HG02642 (cell line): ENCODE measurements at regions not wholly inside any gene's neighbourhood (a gene's known extent, or its start where the extent isn't known, plus 50 kb on each side); places are given as distances from the start of the nearest gene placed in this dataset.

Experiments
- ATAC-seq: cut with Tn5 transposase; IDR thresholded peaks from one replicate; pipeline ENCODE4 v1.9.1; 2021; ENCODE audit warnings: mild to moderate bottlenecking; ENCODE audit not compliant: unreplicated experiment, poor library complexity

GRCh38 chr20:48017992-48018391 lies 232.7 kb upstream of the SULF2 start:
- no peak for ATAC-seq

DNA sequence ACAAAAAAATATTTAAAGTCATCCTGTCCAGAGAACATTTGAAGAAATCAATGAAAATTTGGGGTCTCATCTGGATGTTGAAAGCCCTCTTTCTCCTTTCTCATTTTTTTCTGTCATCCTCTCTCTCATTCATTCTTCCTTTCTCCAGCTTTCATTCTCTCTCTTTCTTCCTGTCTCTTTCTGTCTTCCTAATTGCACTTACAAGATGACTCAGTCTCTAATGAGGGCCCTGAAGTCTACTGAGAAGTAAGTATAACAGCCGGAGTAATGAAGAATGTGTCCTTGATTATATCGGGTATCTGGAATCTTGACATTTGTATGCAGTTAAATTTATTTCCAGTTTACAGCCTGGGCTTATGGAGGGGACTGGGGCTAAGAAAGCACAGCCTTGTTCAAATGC lies 232.2 kb upstream of the SULF2 start:
- no peak for ATAC-seq

DNA sequence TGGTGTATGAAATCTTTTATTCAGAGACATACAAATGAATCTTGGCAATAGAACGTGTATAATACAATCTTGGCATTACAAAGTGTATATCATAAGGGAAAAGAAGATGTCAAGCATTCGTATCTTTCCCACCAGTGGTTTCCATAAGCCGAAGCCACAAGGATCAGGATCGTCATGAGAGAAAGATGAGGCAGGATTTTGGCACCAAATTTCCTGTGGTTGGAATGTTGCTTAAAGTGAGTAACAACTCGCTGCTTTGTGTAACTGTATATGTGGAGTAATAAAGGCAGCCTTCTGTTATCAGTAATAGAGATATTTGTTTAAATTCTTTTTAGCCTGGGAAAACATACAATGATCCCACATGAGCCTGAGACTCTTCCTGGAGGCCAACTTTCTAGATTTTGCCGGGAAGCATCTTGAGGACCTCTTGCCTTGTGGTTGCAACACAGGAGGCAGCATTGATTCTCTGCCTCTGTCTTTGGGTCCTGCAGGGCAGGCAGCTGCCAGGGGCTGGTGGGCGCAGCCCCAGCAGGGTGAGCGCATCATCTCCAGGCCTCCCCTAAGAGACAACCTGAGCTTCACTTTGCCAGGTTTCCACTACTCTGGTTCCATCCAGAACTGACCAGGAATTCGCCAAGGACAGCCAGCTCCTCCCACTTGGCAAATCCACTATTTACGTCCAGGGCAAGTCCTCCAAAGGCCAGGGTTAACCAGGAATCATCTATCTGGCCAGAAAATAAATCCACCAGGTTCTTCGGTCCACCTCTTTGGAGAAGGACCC lies 230.9 kb upstream of the SULF2 start:
- no peak for ATAC-seq

DNA sequence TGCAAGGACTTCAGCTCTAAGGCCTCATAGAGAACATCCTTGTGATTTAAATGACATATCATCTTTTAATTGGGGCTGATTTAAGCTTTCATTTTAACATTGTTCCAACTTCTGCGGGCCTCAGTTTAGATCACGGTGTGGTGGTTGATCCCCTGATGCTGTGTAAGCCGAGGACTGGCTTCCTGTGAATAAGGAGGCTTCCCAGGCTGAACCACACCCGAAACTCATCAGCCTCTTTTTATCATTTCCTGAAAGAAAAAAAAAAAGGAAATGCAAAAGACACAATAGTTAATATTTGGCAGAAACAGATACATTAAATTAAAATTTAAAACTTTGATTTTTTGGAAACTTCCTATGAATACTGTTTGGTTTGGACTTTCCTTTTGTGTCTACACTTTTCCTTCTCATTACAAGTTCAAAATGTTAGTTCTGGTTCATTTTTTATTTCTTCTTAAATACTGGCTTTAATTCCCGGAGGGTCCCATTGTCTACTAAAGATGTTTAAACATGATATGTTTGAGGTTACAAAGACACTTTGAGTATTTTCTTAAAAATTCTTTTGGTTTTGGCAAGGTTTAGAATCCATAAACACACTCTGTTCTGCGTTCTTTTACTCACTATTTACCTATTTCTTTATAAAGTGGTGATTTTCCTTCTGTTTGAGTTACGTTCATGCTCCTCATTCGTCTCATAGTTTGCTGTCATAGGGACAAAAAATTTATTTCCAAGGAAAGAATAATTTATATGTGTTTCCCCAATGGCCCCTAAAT lies 230.0 kb upstream of the SULF2 start:
- ATAC-seq: no peak

- no peak for ATAC-seq
These were observed 227.2 kb upstream of the SULF2 start for GRCh38 chr20:48012401-48012974.

- no peak for ATAC-seq
These were observed 225.7 kb upstream of the SULF2 start for GRCh38 chr20:48011025-48011424.

- ATAC-seq: no peak
These were observed 225.3 kb upstream of the SULF2 start for GRCh38 chr20:48010623-48011022.

GRCh38 chr20:48008850-48009515 lies 223.7 kb upstream of the SULF2 start:
- no peak for ATAC-seq

- no peak for ATAC-seq
These were observed 222.1 kb upstream of the SULF2 start for GRCh38 chr20:48007351-48007750.

DNA sequence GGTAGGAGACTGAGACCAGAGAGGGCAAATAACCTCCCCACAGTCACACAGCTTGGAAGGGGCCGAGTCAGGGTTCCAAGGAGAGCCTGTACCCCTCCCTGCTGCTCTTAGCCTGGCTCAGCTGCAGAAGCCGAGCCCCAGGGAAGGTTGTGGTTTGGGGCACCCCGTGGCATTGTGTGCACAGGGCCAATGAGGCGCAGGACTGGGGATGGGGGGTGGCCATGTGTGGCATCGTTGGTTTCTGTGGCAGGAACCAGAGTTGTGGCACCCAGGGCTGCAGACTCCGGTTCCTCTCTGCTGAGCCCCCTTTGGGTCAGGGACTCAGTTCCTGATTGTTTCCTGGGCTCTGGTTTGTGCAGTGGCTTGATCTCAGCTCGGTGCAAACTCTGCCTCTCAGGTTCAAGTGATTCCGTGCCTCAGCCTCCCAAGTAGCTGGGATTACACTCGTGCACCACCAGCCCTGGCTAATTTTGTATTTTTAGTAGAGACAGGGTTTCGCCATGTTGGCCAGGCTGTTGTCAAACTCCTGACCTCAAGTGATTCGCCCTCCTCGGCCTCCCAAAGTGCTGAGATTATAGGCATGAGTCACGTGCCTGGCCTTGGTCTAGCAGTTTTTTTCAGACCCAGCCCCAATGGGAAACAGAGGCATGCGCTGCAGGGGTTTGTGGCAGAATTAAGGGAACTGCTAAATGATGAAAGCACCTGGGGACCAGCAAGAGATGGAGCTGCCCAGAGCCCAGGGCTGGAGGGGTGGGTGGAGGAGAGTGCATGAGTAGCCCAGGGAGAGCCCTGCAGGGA lies 221.0 kb upstream of the SULF2 start:
- ATAC-seq: no peak

DNA sequence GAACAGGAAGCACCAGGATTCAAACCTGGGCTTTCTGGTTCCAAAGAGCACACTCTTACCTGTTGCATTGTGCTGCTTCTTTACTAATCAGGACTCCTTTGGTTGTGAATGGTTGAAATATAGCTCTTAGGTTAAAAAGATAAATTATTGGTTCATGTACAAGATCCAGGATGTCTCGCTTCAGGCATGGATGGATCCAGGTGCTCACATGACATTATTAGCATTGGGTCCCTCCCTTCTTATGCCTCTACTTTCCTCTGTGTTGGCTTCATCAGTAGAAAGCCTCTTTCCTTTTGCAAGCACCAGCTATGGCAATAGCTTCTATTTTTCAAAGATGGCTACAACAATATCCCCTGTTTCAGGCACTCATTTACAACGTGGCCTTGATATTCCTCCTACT lies 217.7 kb upstream of the SULF2 start:
- ATAC-seq: no peak

DNA sequence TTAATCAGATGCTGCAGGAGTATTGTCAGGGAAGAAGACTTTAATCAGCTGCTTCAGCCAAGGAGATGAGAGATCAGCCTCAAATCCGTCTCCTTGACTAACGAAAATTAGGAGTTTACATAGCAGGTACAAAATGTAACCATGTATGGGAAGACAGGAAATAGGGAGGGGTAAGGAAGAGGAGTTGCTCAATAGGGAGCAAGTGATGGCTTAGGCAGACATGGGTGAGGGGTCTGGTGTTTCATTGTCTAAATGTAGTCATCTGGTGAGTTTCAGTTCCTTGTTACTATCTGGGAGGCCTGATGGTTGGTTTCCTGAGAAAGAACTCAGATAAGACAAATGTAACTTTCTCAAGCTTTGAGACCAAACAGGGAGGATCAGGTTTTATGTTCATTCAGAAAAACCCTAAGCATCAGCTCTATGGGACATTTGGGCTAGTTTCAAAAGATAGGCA lies 217.3 kb upstream of the SULF2 start:
- no peak for ATAC-seq

- no peak for ATAC-seq
These were observed 213.9 kb upstream of the SULF2 start for GRCh38 chr20:47999166-47999565.

GRCh38 chr20:47998736-47999135 lies 213.5 kb upstream of the SULF2 start:
- ATAC-seq: no peak

DNA sequence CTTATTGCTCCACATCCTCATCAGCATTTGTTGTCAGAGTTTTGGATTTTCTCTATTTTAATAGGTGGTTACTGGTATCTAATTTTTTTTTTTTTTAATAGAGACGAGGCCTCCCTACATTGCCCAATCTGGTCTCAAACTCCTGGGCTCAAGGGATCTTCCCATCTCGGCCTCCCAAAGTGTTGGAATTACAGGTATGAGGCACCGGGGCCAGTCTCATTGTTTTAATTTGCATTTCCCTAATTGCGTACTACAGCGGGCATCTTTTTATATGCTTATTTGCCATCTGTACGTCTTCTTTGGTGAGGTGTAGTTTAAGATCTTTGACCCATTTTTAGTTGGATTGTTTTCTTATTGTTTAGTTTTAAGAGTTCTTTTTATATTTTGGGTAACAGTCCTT lies 210.4 kb upstream of the SULF2 start:
- no peak for ATAC-seq

DNA sequence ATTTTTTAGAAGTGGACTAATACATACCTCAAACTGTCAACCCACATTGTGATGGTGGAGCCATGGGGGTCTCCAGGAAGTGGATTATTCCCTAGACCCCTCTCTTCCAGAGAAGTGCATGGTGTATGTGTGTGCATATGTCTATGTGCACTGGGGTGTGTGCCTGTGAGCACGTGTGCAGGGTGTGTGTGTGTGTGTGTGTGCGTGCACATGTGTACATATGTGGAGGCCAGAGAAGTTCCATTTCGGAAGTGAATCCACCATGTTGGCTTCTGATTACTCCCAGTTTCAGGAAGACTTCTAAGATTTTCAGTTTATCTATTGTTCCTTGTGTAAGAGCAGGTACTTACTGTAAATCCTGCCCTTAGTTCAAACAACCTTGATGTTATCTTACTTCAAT lies 208.5 kb upstream of the SULF2 start:
- ATAC-seq: no peak

GRCh38 chr20:47993035-47993755 lies 207.9 kb upstream of the SULF2 start:
- no peak for ATAC-seq

- no peak for ATAC-seq
These were observed 206.7 kb upstream of the SULF2 start for GRCh38 chr20:47991875-47992488.
